ENCODE measurements at regions not wholly inside any gene's neighbourhood (a gene's known extent, or its start where the extent isn't known, plus 50 kb on each side); places are given as distances from the start of the nearest gene placed in this dataset.

GRCh38 chr11:40032331-40032730, 1427.1 kb downstream of the LRRC4C start:
- H3K27ac ChIP-seq, result no peak overlapping the region
- intact Hi-C loops (cut with DNase I), result loop anchor here (10.0 kb wide), 1 partner anchor 62 kb away; no protein-coding TSS in a partner anchor
- H3K4me1 ChIP-seq, result no peaks in the 10 kb centered on the region
- no peak for DNase-seq (ENCODE audit: extremely low spot score in 2 of 2)
- no peaks in the 10 kb centered on the region for H3K9me3 ChIP-seq
- no peaks in the 10 kb centered on the region for H3K27me3 ChIP-seq
- no peak overlapping the region for H3K4me3 ChIP-seq
- H3K36me3 ChIP-seq, result no peaks in the 10 kb centered on the region
- TF ChIP-seq POLR2A (IDR thresholded peaks at IDR 0.05) (no peak), POLR2AphosphoS5 (IDR thresholded peaks at IDR 0.05; ENCODE audit: insufficient read depth in 1 of 2, low read depth in 1 of 2) (no peak), CTCF (IDR thresholded peaks at IDR 0.05) (no peak)

GRCh38 chr11:40030867-40031266, 1428.6 kb downstream of the LRRC4C start:
- no peak for DNase-seq (ENCODE audit: extremely low spot score in 2 of 2)
- Histone ChIP-seq H3K9me3 (no peaks in the 10 kb centered on the region), H3K4me3 (no peak overlapping the region), H3K4me1 (no peaks in the 10 kb centered on the region), H3K27ac (no peak overlapping the region), H3K36me3 (no peaks in the 10 kb centered on the region), H3K27me3 (no peaks in the 10 kb centered on the region)
- TF ChIP-seq POLR2A (IDR thresholded peaks at IDR 0.05) (no peak), CTCF (IDR thresholded peaks at IDR 0.05) (no peak), POLR2AphosphoS5 (IDR thresholded peaks at IDR 0.05; ENCODE audit: insufficient read depth in 1 of 2, low read depth in 1 of 2) (no peak)
- intact Hi-C loops (cut with DNase I), result loop anchor here (10.0 kb wide), 1 partner anchor 64 kb away; no protein-coding TSS in a partner anchor

GRCh38 chr11:40029391-40029790, 1430.1 kb downstream of the LRRC4C start:
- intact Hi-C loops (cut with DNase I), result no loop called here
- no peak for DNase-seq (ENCODE audit: extremely low spot score in 2 of 2)
- H3K27me3 ChIP-seq, result no peaks in the 10 kb centered on the region
- TF ChIP-seq POLR2A (IDR thresholded peaks at IDR 0.05) (no peak), POLR2AphosphoS5 (IDR thresholded peaks at IDR 0.05; ENCODE audit: insufficient read depth in 1 of 2, low read depth in 1 of 2) (no peak), CTCF (IDR thresholded peaks at IDR 0.05) (no peak)
- no peaks in the 10 kb centered on the region for H3K36me3 ChIP-seq
- H3K4me3 ChIP-seq, result no peak overlapping the region
- no peaks in the 10 kb centered on the region for H3K4me1 ChIP-seq
- no peaks in the 10 kb centered on the region for H3K9me3 ChIP-seq
- H3K27ac ChIP-seq, result no peak overlapping the region

- H3K36me3 ChIP-seq, result no peaks in the 10 kb centered on the region
- no peaks in the 10 kb centered on the region for H3K4me1 ChIP-seq
- no peak for DNase-seq (ENCODE audit: extremely low spot score in 2 of 2)
- no peaks in the 10 kb centered on the region for H3K9me3 ChIP-seq
- H3K27ac ChIP-seq, result no peak overlapping the region
- H3K4me3 ChIP-seq, result no peak overlapping the region
- TF ChIP-seq POLR2A (IDR thresholded peaks at IDR 0.05), result no peak
- no peak for TF ChIP-seq CTCF (IDR thresholded peaks at IDR 0.05)
- no peak for TF ChIP-seq POLR2AphosphoS5 (IDR thresholded peaks at IDR 0.05; ENCODE audit: insufficient read depth in 1 of 2, low read depth in 1 of 2)
- intact Hi-C loops (cut with DNase I), result no loop called here
- H3K27me3 ChIP-seq, result no peaks in the 10 kb centered on the region
These were observed 1431.7 kb downstream of the LRRC4C start for GRCh38 chr11:40027720-40028119.

GRCh38 chr11:40023724-40024123, 1435.7 kb downstream of the LRRC4C start:
- no peaks in the 10 kb centered on the region for H3K36me3 ChIP-seq
- H3K27ac ChIP-seq, result no peak overlapping the region
- DNase-seq (ENCODE audit: extremely low spot score in 2 of 2), result no peak
- H3K9me3 ChIP-seq, result no peaks in the 10 kb centered on the region
- no peak for TF ChIP-seq CTCF (IDR thresholded peaks at IDR 0.05)
- TF ChIP-seq POLR2AphosphoS5 (IDR thresholded peaks at IDR 0.05; ENCODE audit: insufficient read depth in 1 of 2, low read depth in 1 of 2), result no peak
- TF ChIP-seq POLR2A (IDR thresholded peaks at IDR 0.05), result no peak
- H3K4me1 ChIP-seq, result no peaks in the 10 kb centered on the region
- no peaks in the 10 kb centered on the region for H3K27me3 ChIP-seq
- intact Hi-C loops (cut with DNase I), result no loop called here
- no peak overlapping the region for H3K4me3 ChIP-seq
